HG03139 (cell line): ENCODE measurements at regions not wholly inside any gene's neighbourhood (a gene's known extent, or its start where the extent isn't known, plus 50 kb on each side); places are given as distances from the start of the nearest gene placed in this dataset.
"Not testable (repeated sequence)": the region's sequence is repeated elsewhere in the genome, so short reads cannot be mapped to it uniquely, and the experiment has no call there.

Source experiments
- ATAC-seq: cut with Tn5 transposase; IDR thresholded peaks from one replicate; pipeline ENCODE4 v1.9.1; 2021; ENCODE audit not compliant: unreplicated experiment

- ATAC-seq: no peak
Observed at GRCh38 chr18:10164271-10165071, 250.7 kb downstream of the VAPA start.

GRCh38 chr18:10166164-10166807, 252.5 kb downstream of the VAPA start:
- no peak for ATAC-seq

DNA sequence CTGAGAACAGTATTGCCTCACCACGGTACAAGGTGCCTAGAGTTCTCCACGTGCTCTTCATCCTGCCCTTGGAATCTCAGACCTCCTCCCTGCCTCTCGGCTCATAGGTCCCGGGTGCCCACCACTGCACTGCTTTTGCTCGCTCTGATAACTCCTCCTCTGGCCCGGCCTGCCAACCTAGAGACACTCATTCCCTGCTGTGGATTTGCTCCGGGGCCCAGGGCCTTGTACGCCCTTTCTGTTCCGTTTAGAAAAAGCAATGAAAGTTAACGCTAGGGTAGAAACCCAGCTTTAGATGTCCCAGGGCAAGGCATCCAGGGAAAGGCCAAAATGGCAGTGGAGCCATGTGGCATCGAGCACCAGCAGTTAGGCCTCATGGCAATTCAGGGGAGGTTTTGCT, 253.9 kb downstream of the VAPA start:
- ATAC-seq: no peak

DNA sequence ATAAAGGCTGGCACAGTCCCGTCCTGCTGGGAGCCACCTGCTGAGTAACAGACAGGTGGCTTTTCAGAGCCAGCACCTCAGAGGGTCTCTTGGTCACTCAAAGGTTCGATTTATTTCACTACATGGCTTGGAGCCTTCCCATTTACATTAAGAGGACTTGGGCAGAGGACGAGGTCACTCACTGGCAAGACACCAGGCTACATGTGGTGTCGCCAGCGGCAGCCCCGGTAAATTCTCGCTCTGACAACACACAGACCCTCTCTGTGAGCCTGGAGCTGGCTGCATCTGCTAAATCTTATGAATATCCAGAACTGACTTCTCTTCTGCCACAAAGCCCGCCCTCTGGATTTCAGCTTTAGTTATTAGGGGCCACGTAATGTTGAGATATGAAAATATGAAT, 254.7 kb downstream of the VAPA start:
- ATAC-seq: no peak

DNA sequence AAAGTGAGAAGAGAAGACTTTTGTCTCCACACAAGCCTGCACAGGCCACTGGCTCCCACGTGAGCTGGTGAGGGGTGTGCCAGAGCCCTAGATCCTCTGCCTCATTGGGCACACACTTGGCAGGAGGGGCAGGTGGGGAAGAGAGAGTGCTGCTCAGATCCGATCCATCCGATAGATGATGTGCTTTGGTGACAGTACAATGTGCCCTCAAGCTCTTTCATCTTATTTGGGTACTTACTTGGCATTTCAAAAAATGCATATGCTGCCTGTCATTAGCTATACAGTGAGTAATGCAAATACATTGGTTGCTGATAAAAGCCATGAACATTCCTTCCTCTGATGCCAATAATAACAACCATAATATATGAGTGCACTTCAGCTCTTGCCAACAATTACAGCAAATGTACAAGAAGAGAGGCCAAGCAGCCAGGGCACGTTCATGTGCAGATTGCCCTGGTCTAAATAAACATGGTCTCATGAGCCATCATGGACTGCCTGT, 255.3 kb downstream of the VAPA start:
- ATAC-seq: no peak

- no peak for ATAC-seq
Observed at GRCh38 chr18:10169814-10170213, 256.0 kb downstream of the VAPA start.

- no peak for ATAC-seq
Observed at GRCh38 chr18:10170375-10170774, 256.6 kb downstream of the VAPA start.

- ATAC-seq: not testable (repeated sequence)
Observed at GRCh38 chr18:10175333-10175732, 261.5 kb downstream of the VAPA start.

DNA sequence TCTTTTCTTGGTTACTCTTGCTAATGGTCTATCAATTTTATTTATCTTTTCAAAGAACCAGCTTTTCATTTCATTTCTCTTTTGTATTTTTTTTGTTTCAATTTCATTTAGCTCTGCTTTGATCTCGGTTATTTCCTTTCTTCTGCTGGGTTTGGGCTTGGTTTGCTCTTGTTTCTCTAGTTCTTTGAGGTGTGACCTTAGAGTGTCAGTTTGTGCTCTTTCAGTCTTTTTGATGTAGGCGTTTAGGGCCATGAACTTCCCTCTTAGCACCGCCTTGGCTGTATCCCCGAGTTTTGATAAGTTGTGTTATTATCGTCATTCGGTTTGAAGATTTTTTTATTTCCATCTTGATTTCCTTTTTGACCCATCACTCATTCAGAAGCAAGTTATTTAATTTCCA, 265.5 kb downstream of the VAPA start:
- not testable (repeated sequence) for ATAC-seq

DNA sequence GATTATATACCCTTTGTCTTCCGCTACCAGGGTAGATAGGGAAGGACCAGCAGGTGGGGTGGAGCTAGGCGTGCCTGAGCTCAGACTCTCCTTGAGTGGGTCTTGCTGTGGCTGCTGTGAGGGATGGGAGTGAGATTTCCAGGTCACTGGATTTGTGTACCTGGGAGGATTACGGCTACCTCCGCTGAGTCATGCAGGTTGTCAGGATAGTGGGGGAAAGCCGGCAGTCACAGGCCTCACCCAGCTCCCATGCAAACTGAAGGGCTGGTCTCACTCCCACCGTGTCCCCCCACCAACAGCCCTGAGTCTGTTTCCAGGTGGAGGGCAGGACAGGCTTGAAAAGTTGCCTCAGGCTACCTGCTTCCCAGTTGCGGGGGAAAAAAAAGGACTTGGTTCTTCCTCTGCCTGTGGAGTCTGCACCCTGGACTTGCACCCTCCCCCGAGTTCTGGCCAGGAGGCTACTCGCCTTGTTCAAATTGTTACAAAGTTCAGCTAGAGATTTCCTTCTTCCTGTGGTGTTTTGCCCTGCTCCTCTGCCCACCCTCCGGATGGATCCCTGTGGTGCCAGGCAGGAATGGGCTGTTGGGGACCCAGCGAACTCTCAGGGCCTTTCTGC, 268.3 kb downstream of the VAPA start:
- no peak for ATAC-seq

DNA sequence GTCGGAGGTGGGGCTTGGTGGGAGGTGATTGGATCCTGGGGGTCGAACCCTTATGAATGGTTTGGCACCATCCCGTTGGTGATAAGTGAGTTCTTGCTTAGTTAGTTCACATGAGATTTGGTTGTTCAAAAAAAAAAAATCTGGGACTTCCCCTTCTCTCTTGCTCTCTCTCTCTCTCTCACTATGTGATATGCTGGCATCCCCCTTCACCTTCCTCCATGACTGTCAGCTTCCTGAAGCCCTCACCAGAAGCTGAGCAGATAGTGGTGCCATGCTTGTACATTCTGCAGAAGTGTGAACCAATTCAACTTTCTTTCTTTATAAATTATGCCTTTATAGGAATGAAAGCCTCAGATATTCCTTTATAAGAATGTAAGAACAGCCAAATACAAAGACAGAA, 269.7 kb upstream of the APCDD1 start:
- no peak for ATAC-seq

GRCh38 chr18:10188971-10189810, 265.2 kb upstream of the APCDD1 start:
- no peak for ATAC-seq

DNA sequence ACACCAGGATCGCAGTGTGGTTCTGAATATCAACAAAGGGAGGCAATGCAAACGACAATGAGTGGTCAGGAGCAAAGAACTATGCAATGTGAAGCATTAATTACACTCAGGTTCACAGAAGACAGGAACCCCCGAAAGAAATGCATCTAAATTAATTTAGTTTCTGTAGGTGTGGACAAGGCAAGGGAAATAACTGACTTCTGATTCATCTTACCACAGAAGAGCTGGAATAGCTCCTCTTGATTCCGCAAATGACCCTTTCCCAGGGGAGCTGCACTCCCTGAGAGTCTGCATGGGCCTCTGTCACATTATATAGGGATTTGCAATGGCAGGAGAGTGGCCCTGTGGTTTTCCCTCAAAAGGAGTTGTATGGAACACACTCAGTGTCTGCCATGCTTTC, 263.9 kb upstream of the APCDD1 start:
- no peak for ATAC-seq

GRCh38 chr18:10193444-10193843, 261.0 kb upstream of the APCDD1 start:
- ATAC-seq: no peak

GRCh38 chr18:10194592-10194991, 259.8 kb upstream of the APCDD1 start:
- no peak for ATAC-seq

GRCh38 chr18:10195529-10195928, 258.9 kb upstream of the APCDD1 start:
- no peak for ATAC-seq

DNA sequence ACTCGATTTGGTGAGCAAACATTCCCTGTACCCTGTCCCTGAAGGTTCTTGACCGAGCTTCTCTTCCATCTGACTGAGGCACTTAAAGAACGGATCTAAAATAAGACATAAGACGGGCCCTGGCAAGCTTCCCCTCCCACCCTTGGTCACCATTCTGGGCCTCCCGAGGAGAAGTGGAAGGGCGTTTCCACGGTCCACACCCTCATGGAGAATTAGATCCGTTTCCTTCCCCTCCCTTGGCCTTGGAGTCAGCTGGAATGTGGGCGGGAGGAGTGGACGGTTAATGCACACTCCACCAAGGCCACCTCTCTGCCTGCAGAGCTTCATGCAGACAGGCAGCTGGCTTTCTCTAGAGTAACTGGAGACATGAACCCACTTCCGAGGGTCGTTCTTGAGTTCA, 257.3 kb upstream of the APCDD1 start:
- ATAC-seq: no peak

GRCh38 chr18:10201226-10201625, 253.2 kb upstream of the APCDD1 start:
- no peak for ATAC-seq

DNA sequence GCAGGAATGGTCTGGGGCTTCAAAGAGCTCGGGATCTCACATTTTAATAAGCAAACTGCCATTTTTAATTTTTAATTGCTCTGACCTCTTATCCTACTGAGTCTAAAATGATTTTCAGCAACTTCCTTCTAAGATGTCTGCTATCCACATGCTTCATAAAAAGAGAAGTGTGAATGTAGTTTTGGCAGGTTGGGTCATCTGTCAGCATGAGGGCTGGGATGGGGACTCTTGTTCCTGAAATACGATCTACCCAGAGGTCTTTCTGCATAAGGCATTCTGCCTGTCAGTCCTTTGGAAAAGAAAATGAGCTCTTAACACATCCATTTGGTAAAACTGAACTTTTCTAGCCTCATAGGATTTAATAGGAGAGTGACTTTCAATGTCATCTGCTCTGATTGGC, 252.8 kb upstream of the APCDD1 start:
- ATAC-seq: no peak

- no peak for ATAC-seq
Observed at GRCh38 chr18:10202845-10203321, 251.6 kb upstream of the APCDD1 start.

- ATAC-seq: no peak
Observed at GRCh38 chr18:10205151-10205550, 249.3 kb upstream of the APCDD1 start.
